NT2/D1 (cell line): ENCODE measurements at regions not wholly inside any gene's neighbourhood (a gene's known extent, or its start where the extent isn't known, plus 50 kb on each side); places are given as distances from the start of the nearest gene placed in this dataset.

ENCODE experiments used
- DNase-seq: peaks from one replicate; pipeline ENCODE4 v3.0.0-alpha.2; 2011; ENCODE audit warnings: low read depth, low spot score
- H3K27me3 ChIP-seq: 2 replicates; pipeline ENCODE4 v1.6.0; 2011; ENCODE audit warnings: mild to moderate bottlenecking; ENCODE audit not compliant: insufficient read length, insufficient read depth
- H3K36me3 ChIP-seq: 2 replicates; pipeline ENCODE4 v1.6.1; 2011; ENCODE audit warnings: mild to moderate bottlenecking, low read length, mixed read lengths; ENCODE audit not compliant: insufficient read depth, insufficient read length
- H3K4me1 ChIP-seq: 2 replicates; pipeline ENCODE4 v1.5.1; 2011; ENCODE audit not compliant: insufficient read depth, insufficient read length
- H3K4me3 ChIP-seq: 2 replicates; pipeline ENCODE4 v1.5.1; 2011; ENCODE audit warnings: low read depth; ENCODE audit not compliant: insufficient read length
- H3K9ac ChIP-seq: 2 replicates; pipeline ENCODE4 v1.6.0; 2011; ENCODE audit warnings: low read depth; ENCODE audit not compliant: insufficient read length
- H3K9me3 ChIP-seq: 2 replicates; pipeline ENCODE4 v1.5.1; 2011; ENCODE audit warnings: mild to moderate bottlenecking, low read length; ENCODE audit not compliant: insufficient read depth
- SUZ12 ChIP-seq: IDR thresholded peaks from 2 replicates; pipeline ENCODE4 v1.6.1; 2011; ENCODE audit not compliant: insufficient read length, insufficient read depth; ENCODE audit errors: extremely low read depth
- YY1 ChIP-seq: IDR thresholded peaks from 2 replicates; pipeline ENCODE4 v1.6.1; 2011; ENCODE audit not compliant: insufficient read length, insufficient read depth
- ZNF274 ChIP-seq: IDR thresholded peaks from 2 replicates; pipeline ENCODE4 v1.6.1; 2011; ENCODE audit warnings: mild to moderate bottlenecking, low read depth, low read length

GRCh38 chr12:105948331-105948730 lies 190.4 kb downstream of the NUAK1 start:
- no peaks in the 10 kb centered on the region for H3K4me1 ChIP-seq
- no peak overlapping the region for H3K4me3 ChIP-seq
- peaks cover 12% of the 10 kb centered on the region; the same call in 1 of the 2 replicates for H3K9me3 ChIP-seq
- no peak for DNase-seq
- TF ChIP-seq YY1 (no peak), SUZ12 (no peak), ZNF274 (no peak)
- H3K9ac ChIP-seq, result no peak overlapping the region
- H3K36me3 ChIP-seq, result no peaks in the 10 kb centered on the region
- H3K27me3 ChIP-seq, result no peaks in the 10 kb centered on the region

GRCh38 chr12:105949391-105949790 lies 189.4 kb downstream of the NUAK1 start:
- no peaks in the 10 kb centered on the region for H3K27me3 ChIP-seq
- H3K9ac ChIP-seq, result no peak overlapping the region
- DNase-seq, result no peak
- peaks cover 12% of the 10 kb centered on the region; the same call in 1 of the 2 replicates for H3K9me3 ChIP-seq
- no peaks in the 10 kb centered on the region for H3K36me3 ChIP-seq
- no peaks in the 10 kb centered on the region for H3K4me1 ChIP-seq
- no peak overlapping the region for H3K4me3 ChIP-seq
- no peak for TF ChIP-seq SUZ12
- no peak for TF ChIP-seq YY1
- no peak for TF ChIP-seq ZNF274

- DNase-seq, result no peak
- H3K4me3 ChIP-seq, result no peak overlapping the region
- no peak for TF ChIP-seq YY1
- no peak for TF ChIP-seq SUZ12
- no peak for TF ChIP-seq ZNF274
- H3K4me1 ChIP-seq, result no peaks in the 10 kb centered on the region
- no peaks in the 10 kb centered on the region for H3K27me3 ChIP-seq
- H3K9ac ChIP-seq, result no peak overlapping the region
- H3K9me3 ChIP-seq, result peaks cover 14% of the 10 kb centered on the region
- H3K36me3 ChIP-seq, result no peaks in the 10 kb centered on the region
These were observed 187.0 kb downstream of the NUAK1 start for GRCh38 chr12:105951732-105952131.

GRCh38 chr12:105954951-105955931 lies 183.5 kb downstream of the NUAK1 start:
- TF ChIP-seq YY1, result no peak
- no peak for TF ChIP-seq SUZ12
- TF ChIP-seq ZNF274, result no peak
- no peaks in the 10 kb centered on the region for H3K27me3 ChIP-seq
- no peaks in the 10 kb centered on the region for H3K36me3 ChIP-seq
- H3K4me1 ChIP-seq, result no peaks in the 10 kb centered on the region
- no peak overlapping the region for H3K4me3 ChIP-seq
- no peak for DNase-seq
- no peak overlapping the region for H3K9ac ChIP-seq
- peaks cover 15% of the 10 kb centered on the region for H3K9me3 ChIP-seq

GRCh38 chr12:105955976-105956375 lies 182.8 kb downstream of the NUAK1 start:
- Histone ChIP-seq H3K9me3 (peaks cover 15% of the 10 kb centered on the region), H3K9ac (no peak overlapping the region), H3K36me3 (no peaks in the 10 kb centered on the region), H3K4me1 (no peaks in the 10 kb centered on the region), H3K27me3 (no peaks in the 10 kb centered on the region), H3K4me3 (no peak overlapping the region)
- TF ChIP-seq SUZ12, result no peak
- TF ChIP-seq ZNF274, result no peak
- no peak for TF ChIP-seq YY1
- DNase-seq, result no peak

- H3K27me3 ChIP-seq, result no peaks in the 10 kb centered on the region
- H3K4me3 ChIP-seq, result no peak overlapping the region
- no peaks in the 10 kb centered on the region for H3K4me1 ChIP-seq
- TF ChIP-seq YY1 (no peak), SUZ12 (no peak), ZNF274 (no peak)
- H3K36me3 ChIP-seq, result no peaks in the 10 kb centered on the region
- no peak overlapping the region for H3K9ac ChIP-seq
- DNase-seq, result no peak
- peaks cover 15% of the 10 kb centered on the region for H3K9me3 ChIP-seq
These were observed 181.9 kb downstream of the NUAK1 start for GRCh38 chr12:105956662-105957457.
